GM18909 (cell line): ENCODE measurements at regions not wholly inside any gene's neighbourhood (a gene's known extent, or its start where the extent isn't known, plus 50 kb on each side); places are given as distances from the start of the nearest gene placed in this dataset.
"Not testable (repeated sequence)": the region's sequence is repeated elsewhere in the genome, so short reads cannot be mapped to it uniquely, and the experiment has no call there.

Experiments used
- ATAC-seq: cut with Tn5 transposase; IDR thresholded peaks from one replicate; pipeline ENCODE4 v1.9.1; 2021; ENCODE audit warnings: mild to moderate bottlenecking; ENCODE audit not compliant: unreplicated experiment, poor library complexity

DNA sequence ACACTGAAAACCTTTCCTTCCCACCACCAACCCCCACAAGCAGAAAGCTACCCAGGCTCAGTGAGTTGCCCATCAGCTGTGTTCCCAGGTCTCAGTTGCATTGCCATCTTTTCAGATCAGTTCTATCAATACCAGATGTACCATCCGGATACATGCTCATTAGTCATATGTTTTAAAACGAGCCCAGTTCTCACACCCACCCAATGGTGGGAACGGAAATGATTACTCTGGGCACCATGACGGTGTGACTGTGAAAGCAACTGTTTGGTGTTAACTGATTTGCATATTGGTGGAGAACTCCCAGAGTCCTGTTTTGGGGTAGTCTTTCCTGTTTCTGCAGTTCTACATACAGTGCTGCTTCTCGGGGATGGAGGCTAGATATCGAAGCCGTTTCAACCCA is 212.3 kb downstream of the TRIM36 start:
- no peak for ATAC-seq

DNA sequence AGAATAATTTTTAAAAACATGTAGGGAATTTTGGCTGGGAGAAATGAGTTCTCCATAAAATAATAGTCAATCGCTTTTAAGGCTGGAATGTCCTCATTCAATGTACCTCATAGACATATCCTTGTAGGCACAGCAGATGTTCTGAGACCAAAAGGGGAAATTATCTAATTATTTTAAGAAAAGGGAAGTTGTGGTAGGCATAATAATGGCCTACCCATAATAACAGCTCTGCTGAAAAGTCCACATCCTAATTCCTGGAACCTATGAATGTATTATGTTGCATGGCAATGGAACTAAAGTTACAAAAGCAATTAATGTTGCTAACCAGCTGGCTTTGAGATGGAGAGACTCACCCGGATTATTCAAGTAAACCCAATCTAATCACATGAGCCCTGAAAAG is 216.1 kb downstream of the TRIM36 start:
- no peak for ATAC-seq

DNA sequence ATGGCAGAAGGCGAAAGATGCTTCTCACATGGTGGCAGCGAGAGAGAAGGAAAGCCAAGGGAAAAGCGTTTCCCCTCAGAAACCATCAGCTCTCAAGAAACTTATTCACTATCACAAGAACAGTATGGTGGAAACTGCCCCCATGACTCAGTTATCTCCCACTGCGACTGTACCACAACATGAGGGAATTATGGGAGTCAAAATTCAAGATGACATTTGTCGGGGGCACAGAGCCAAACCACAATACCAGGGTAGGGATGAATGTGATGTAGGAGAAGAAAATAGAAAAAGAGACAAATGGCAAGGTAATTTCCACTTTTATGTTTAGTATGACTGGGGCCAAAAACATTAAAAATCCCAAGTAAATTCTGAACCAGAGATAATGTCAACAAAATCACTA is 216.8 kb downstream of the TRIM36 start:
- ATAC-seq, result no peak

GRCh38 chr5:114949756-114950155 is 220.0 kb downstream of the TRIM36 start:
- no peak for ATAC-seq

DNA sequence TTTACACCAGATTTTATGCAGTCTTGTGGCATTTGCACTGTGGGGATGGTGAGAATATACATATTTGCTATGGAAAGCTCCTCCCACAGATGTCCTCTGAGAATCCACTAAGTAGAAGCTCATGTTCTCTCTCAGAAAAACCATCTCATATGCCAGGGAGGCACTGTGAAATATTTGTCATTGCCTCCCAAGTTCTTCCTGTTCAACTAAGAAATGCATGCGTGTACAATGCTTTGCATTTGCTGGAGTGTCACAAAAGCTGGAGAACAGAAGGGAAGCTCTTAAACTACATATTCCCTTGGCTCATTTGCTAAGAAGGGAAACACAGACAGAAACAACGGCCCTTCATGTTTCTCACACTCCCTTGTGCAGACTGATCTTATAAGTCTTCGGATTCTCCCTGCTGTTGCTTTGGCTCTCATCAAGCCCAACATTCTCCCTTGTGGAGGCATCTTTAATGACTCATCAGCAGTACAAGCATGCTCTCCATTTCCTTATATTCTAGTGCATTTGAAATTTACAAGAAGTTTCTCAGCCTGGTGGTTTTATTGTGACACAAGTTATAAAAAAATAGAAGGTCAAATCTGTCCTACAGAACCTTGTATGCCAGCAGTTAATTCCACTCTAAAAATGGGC is 220.6 kb downstream of the TRIM36 start:
- ATAC-seq, result no peak

DNA sequence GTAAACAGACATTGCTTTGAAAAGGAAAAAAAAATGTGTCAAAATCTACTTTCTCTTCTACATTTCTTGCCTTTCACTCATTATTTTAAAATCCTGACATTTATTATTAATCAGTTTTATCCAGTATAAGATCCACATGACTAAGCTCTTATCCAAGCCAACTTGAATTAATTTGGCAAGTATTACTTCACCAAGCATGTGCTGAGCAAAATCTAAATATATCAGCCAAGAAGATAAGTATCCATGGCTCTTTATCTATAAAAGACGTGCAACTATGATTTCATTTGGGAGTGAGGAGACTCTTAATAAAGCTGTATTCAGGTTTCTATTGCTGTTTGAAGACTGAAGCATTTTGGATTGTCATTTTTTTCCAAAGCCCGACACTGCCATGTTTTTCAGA is 221.3 kb downstream of the TRIM36 start:
- no peak for ATAC-seq

GRCh38 chr5:114940709-114941108 is 229.0 kb downstream of the TRIM36 start:
- no peak for ATAC-seq

GRCh38 chr5:114935490-114935889 is 234.2 kb downstream of the TRIM36 start:
- no peak for ATAC-seq

DNA sequence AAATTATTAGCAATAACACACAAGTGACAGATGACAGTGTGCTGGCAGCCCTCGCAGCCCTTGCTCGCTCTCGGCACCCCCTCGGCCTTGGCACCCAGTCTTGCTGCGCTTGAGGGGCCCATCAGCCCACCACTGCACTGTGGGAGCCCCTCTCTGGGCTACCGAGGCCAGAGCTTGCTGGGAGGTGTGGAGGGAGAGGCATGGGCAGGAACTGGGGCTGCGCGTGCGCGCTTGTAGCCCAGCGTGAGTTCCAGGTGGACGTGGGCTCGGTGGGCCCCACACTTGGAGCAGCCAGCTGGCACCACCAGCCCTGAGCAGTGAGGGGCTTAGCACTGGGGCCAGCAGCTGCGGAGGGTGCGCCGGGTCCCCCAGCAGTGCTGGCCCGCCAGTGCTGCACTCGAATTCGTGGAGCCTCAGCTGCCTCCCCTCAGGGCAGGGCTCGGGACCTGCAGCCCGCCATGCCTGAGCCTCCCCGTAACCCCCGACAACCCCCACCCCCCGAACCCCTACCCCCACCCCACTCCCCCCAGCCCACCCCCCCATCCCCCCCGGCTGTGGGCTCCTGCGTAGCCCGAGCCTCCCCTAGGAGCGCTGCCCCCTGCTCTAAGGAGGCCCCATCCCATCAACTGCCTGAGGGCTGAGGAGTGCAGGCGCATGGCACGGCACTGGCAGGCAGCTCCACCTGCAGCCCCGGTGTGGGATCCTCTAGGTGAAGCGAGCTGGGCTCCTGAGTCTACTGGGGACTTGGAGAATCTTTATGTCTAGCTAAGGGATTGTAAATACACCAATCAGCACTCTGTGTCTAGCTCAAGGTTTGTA is 240.9 kb downstream of the TRIM36 start:
- no peak for ATAC-seq

DNA sequence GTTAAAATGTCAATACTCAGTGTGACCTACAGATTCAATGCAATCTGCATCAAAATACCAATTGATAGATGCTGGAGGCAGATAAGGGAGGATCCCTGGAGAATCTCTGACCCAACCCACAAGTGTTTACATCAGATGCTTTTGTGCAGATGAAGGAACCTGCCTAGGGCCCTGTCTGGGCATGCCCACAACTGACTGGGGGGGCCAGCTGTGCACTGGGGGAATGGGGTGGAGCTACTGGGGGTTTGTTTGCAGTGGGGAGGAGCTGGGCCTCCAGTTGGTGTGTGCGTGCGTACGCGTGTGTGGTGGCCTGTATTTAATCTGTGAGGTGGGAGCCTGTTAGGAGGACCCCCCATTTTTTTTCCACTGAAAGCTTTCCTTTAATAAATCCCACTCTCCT is 244.9 kb downstream of the TRIM36 start:
- no peak for ATAC-seq

DNA sequence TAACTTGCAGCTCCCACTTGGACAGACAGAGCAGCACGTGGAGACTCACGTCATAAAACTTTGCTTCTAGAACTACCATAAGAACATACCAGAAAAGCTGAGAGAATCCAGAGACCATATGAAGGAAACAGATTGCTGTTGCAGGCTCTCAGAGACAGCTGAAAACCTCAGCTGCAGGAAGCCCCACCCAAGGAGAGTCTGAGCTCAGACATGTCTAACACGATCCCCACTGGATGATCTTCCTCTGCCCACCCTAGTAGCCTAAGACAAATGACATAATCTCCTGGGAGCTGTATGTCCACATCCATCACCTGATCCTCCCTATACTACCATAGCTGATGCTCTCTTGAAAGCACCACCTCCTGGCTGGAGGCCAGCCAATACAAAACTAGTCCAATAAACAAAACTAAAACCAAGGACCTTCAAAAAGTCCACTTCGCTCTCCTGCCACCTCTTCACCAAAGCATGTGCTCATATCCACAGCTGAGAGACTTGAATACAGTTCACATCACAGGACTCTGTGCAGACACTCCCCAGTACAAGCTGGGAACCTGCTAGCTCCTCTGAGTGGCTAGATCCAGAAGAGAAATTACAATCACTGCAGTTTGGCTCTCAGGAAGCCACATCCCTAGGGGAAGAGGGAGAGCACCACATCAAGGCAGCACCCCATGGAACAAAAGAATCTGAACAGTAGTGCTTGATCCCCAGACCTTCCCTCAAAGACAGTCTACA is 257.4 kb downstream of the TRIM36 start:
- no peak for ATAC-seq

DNA sequence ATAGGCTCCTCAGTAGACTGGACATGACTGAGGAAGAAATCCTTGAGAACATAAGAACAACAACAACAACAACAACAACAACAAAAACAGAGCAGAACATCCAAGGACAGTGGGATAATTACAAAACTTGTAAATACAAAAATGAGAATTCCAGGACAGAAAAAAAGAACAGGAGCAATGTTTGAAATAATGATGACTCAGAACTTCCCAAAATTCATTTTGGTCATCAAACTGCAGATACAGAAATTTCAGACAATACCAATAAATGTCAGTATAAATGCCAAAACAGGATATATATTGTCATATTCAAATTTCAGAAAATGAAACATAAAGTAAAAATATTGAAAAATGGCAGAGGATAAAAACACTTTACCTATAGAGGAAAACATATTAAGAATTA is 259.0 kb downstream of the TRIM36 start:
- ATAC-seq, result no peak

GRCh38 chr5:114909424-114909823 is 260.3 kb downstream of the TRIM36 start:
- ATAC-seq, result no peak

- ATAC-seq, result no peak
Observed at GRCh38 chr5:114903767-114904166, 265.9 kb downstream of the TRIM36 start.

DNA sequence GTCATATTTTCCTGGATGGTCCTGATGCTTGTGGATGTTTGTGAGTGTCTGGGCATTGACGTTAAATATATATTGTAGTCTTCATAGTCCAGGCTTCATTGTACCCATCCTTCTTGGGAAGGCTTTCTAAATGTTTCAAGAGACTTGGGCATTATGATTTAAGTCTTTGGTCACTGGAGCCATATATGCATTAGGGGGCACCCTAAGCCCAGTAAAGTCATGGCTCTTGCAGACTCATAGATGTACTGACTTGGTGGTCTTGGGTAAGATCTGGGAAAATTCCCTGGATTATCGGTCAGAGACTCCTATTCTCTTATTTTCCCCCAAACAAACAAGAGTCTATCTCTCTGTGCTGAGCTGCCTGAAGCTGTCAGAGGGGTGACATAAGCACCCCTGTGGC is 271.1 kb downstream of the TRIM36 start:
- ATAC-seq, result no peak

GRCh38 chr5:114883675-114884074 is 286.0 kb downstream of the TRIM36 start:
- no peak for ATAC-seq

- no peak for ATAC-seq
Observed at GRCh38 chr5:114859438-114859735, 310.3 kb downstream of the TRIM36 start.

DNA sequence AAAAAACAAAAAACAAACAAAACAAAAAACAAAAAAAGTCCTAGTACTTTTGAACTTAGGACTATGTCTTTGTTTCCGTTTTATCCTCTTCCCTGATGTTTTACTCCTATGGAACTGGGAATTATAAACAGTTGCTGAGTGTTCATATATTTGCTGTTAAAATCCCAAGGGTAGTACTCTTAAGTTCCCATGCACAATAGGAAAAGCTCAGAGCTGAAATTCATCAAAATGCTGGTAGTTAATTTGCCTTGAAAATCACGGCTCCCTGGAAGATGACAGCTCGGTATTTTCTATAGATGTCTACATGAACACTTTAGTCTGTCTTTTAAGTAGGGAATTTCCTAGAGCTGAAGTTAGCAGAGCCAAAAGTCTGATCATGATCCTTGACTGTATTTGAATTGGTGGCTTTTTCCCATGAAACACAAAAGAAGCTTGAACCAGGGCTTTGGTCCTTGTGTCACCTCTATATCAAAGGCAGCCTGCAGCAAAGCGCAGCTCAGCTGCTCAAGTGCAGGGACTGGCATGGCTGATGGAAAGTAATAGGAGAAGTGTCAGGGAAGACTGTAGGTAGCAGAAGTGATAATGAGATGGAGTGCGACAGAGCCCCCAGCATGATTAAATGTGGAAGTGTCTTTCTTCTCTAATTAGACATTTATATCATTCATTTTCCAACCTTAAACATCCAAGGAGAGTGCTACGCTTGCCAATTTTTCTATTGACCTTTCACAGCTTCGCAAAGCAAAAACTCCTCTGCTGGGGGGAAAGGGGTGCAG is 310.9 kb downstream of the TRIM36 start:
- ATAC-seq, result no peak

DNA sequence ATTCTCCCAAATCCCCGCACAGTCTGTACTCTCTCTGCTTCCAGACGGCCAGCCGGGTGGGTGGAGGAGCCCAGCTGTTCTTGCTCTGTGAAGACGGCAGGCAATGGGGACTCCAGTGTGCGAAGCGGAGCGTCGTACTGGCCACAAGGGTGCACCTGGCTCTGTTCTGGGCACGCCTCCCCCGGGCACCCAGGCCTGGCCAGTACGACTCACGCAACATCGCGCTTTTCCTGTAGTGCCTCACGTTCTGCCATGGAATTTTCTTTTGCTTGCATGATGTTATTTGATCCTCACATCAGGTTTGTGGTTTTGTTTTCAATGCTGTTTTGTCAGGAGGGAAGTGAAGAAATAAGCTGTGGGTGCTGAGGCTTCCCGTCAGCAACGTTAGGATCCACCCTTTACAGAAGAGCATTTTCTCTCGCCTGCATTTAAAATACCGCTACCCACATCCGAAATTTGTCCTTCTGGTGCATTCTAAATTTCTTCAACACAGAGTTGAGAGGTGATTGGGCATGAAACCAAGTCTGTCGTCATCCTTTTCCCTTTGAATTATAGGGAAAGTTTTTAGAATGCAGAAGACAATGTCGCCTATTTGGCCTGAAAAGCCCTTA is 311.7 kb downstream of the TRIM36 start:
- ATAC-seq, result no peak

- ATAC-seq, result not testable (repeated sequence)
Observed at GRCh38 chr5:114844711-114845110, 325.0 kb downstream of the TRIM36 start.
